DND-41 (cell line): ENCODE measurements at regions not wholly inside any gene's neighbourhood (a gene's known extent, or its start where the extent isn't known, plus 50 kb on each side); places are given as distances from the start of the nearest gene placed in this dataset.

Experiments used
- ATAC-seq: fragments of 200-7000 bp; cut with Tn5 transposase; 3 replicates; pipeline ENCODE4 v1.9.1; 2021; ENCODE audit warnings: low read depth; ENCODE audit not compliant: insufficient read depth
- DNase-seq: peaks from one replicate; pipeline ENCODE4 v3.0.0-alpha.2; 2020
- H2AFZ ChIP-seq: 2 replicates; pipeline ENCODE4 v1.6.0; 2012; ENCODE audit warnings: low read depth, low read length
- H3K27ac ChIP-seq: 2 replicates; pipeline ENCODE4 v1.5.1; 2012; ENCODE audit warnings: low read length, inconsistent platforms
- H3K27me3 ChIP-seq: fragments of 200-600 bp; sonication (generic); 2 replicates; pipeline ENCODE4 v1.6.0; 2012; ENCODE audit warnings: low read length, mild to moderate bottlenecking, inconsistent platforms; ENCODE audit not compliant: insufficient read depth, poor library complexity
- H3K36me3 ChIP-seq: 2 replicates; pipeline ENCODE4 v1.5.1; 2012; ENCODE audit warnings: low read length, inconsistent platforms; ENCODE audit not compliant: insufficient read depth
- H3K4me1 ChIP-seq: 2 replicates; pipeline ENCODE4 v1.5.1; 2012; ENCODE audit warnings: mild to moderate bottlenecking, low read length; ENCODE audit not compliant: insufficient read depth
- H3K4me2 ChIP-seq: 2 replicates; pipeline ENCODE4 v1.6.0; 2012; ENCODE audit warnings: mild to moderate bottlenecking, moderate library complexity, low read length, inconsistent platforms; ENCODE audit not compliant: insufficient read depth
- H3K4me3 ChIP-seq, 2 experiments: fragments of 200-600 bp in 1 of 2; shearing (Covaris generic) in 1 of 2; 2 replicates each; pipeline ENCODE4 v1.5.1; 2012 to 2016; ENCODE audit warnings: inconsistent platforms in 2 of 2, low read length in 2 of 2, mild to moderate bottlenecking in 2 of 2, low read depth in 1 of 2, moderate library complexity in 1 of 2
- H3K79me2 ChIP-seq: 2 replicates; pipeline ENCODE4 v1.6.0; 2012; ENCODE audit warnings: low read length, inconsistent platforms; ENCODE audit not compliant: insufficient read depth
- H3K9ac ChIP-seq: 2 replicates; pipeline ENCODE4 v1.6.0; 2012; ENCODE audit warnings: low read depth, mild to moderate bottlenecking, inconsistent platforms, low read length, moderate library complexity
- H3K9me3 ChIP-seq: 2 replicates; pipeline ENCODE4 v1.5.1; 2012; ENCODE audit warnings: low read length, moderate library complexity, mild to moderate bottlenecking, inconsistent platforms; ENCODE audit not compliant: insufficient read depth, severe bottlenecking
- H4K20me1 ChIP-seq: 2 replicates; pipeline ENCODE4 v1.6.0; 2012; ENCODE audit warnings: low read length; ENCODE audit not compliant: insufficient read depth
- CTCF ChIP-seq: IDR thresholded peaks from 2 replicates; pipeline ENCODE4 v1.5.1; 2012; ENCODE audit warnings: borderline replicate concordance, low read length, moderate library complexity, mild to moderate bottlenecking; ENCODE audit not compliant: poor library complexity, severe bottlenecking; ENCODE audit errors: extremely low read depth
- EZH2 ChIP-seq: IDR thresholded peaks from 3 replicates; pipeline ENCODE4 v1.6.1; 2012; ENCODE audit warnings: borderline replicate concordance, low read depth, mild to moderate bottlenecking, moderate library complexity, low read length, inconsistent platforms; ENCODE audit not compliant: severe bottlenecking

DNA sequence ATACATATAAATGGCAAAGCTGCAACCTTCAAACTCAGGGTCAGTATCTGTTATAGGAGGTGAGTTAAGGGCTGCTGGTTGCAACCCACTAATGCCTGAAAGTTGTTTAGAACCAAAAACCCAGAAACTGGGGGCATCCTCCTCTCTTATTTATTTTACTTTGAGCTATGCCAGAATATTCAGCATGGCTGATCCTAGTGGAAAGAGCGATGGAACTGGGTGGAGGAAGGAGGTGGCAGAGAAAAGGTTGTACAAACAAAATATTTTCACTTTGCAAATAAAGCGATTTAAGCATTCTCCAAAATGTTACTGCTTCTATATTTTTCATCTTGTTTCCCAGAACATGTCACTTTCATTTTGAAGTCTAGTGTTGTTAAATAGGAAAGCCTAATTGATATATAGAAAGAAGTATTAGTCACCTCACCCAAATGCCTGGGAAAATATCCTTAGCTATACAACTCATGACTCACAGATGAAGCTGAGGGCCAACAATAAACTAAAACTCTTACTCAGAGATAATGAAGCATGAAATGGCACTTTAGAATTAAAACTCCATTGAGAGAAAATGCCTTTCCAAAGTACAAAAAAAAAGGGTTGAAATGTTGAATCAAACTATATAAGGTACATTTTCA is 251.4 kb upstream of the UBE2E3 start:
- Histone ChIP-seq H3K4me1 (no peaks in the 10 kb centered on the region), H3K4me3 (no peak overlapping the region), H3K9me3 (no peaks in the 10 kb centered on the region), H4K20me1 (no peaks in the 10 kb centered on the region), H2AFZ (no peak overlapping the region), H3K27ac (no peak overlapping the region), H3K36me3 (no peaks in the 10 kb centered on the region), H3K9ac (no peak overlapping the region), H3K79me2 (no peaks in the 10 kb centered on the region), H3K27me3 (peaks cover 5% of the 10 kb centered on the region), H3K4me2 (no peak overlapping the region)
- ATAC-seq (no peak), DNase-seq (no peak)
- TF ChIP-seq CTCF, result no peak
- no peak for TF ChIP-seq EZH2

DNA sequence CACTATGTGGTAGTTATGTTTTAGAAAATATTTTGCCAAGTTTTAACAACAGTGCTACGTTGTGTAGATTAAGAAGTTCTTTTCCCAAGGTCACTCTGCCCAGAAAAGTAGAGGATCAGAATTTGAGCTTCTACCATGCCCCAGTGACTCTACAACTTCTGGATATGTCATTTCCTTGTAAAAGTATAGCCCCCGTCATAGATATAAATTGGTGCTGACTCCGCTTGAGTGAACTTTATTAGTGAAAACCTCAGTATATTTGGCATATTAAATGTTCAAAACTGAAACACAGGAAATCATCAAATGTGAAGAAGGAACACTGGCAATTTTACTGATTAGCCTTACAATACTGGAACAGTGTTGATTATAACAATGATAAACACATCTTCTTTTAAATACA is 256.7 kb upstream of the UBE2E3 start:
- Histone ChIP-seq H2AFZ (no peak overlapping the region), H3K4me3 (no peak overlapping the region), H3K4me1 (no peaks in the 10 kb centered on the region), H3K36me3 (no peaks in the 10 kb centered on the region), H3K79me2 (no peaks in the 10 kb centered on the region), H3K9ac (no peak overlapping the region), H3K27me3 (peaks cover 12% of the 10 kb centered on the region), H3K9me3 (no peaks in the 10 kb centered on the region), H4K20me1 (no peaks in the 10 kb centered on the region), H3K27ac (no peak overlapping the region), H3K4me2 (no peak overlapping the region)
- TF ChIP-seq EZH2 (no peak), CTCF (no peak)
- ATAC-seq, result no peak
- DNase-seq, result no peak

DNA sequence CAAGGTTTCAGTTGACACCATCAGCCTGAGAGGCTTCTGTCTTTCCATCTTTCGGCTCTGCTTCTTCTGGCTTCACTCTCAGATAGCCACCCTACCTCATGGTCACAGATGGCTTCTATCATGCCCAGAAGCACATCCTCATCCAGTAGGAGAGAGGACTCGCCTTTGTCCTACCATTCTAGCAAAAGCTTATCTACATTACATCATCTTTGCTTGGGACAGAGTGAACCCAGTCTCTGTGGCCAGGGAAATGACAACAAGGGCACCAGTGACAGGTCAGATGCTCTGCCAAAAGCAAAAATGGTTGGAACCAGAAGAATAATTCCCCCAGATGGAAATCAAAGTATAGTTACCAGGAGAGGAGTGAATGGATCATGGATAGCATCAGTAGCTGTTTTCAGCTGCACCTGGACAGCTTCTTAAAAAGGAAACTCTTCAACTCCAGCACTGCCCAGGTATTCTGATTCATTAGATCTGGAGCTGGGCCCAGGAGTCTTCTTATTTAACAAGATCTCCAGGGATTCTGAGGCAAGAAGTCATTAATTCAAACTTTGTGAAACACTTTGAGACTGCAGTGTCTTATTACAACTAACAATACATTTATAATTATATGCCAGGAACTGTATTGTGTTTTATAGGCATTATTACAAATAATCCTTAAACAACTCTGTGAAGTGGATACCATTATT is 257.7 kb upstream of the UBE2E3 start:
- no peaks in the 10 kb centered on the region for H3K4me1 ChIP-seq
- no peak for ATAC-seq
- H4K20me1 ChIP-seq, result no peaks in the 10 kb centered on the region
- no peak for DNase-seq
- H3K4me2 ChIP-seq, result no peak overlapping the region
- H3K9ac ChIP-seq, result no peak overlapping the region
- no peak overlapping the region for H3K4me3 ChIP-seq
- H3K36me3 ChIP-seq, result no peaks in the 10 kb centered on the region
- no peaks in the 10 kb centered on the region for H3K9me3 ChIP-seq
- H3K27me3 ChIP-seq, result peaks cover 12% of the 10 kb centered on the region
- no peak overlapping the region for H2AFZ ChIP-seq
- no peak overlapping the region for H3K27ac ChIP-seq
- H3K79me2 ChIP-seq, result no peaks in the 10 kb centered on the region
- TF ChIP-seq CTCF (no peak), EZH2 (no peak)
